NCI-H1436 (cell line): ENCODE measurements at regions not wholly inside any gene's neighbourhood (a gene's known extent, or its start where the extent isn't known, plus 50 kb on each side); places are given as distances from the start of the nearest gene placed in this dataset.
"Not testable (repeated sequence)": the region's sequence is repeated elsewhere in the genome, so short reads cannot be mapped to it uniquely, and the experiment has no call there.

ENCODE experiments used
- DNase-seq: peaks from one replicate; lab custom pipeline; 2025; lab: John Stamatoyannopoulos, UW

GRCh38 chr13:50453188-50453587, 390.3 kb downstream of the DLEU7 start:
- no peak for DNase-seq

GRCh38 chr13:50456111-50456510, 387.4 kb downstream of the DLEU7 start:
- no peak for DNase-seq

- no peak for DNase-seq
Measured at GRCh38 chr13:50457415-50458393, 385.8 kb downstream of the DLEU7 start.

- no peak for DNase-seq
Measured at GRCh38 chr13:50459046-50459445, 384.4 kb downstream of the DLEU7 start.

- no peak for DNase-seq
Measured at GRCh38 chr13:50459658-50460057, 383.8 kb downstream of the DLEU7 start.

GRCh38 chr13:50460358-50460757, 383.1 kb downstream of the DLEU7 start:
- DNase-seq: no peak

GRCh38 chr13:50461189-50461588, 382.3 kb downstream of the DLEU7 start:
- DNase-seq: no peak

GRCh38 chr13:50463719-50464118, 379.8 kb downstream of the DLEU7 start:
- no peak for DNase-seq

- DNase-seq: no peak
Measured at GRCh38 chr13:50464349-50465251, 378.9 kb downstream of the DLEU7 start.

- no peak for DNase-seq
Measured at GRCh38 chr13:50466456-50466855, 377.0 kb downstream of the DLEU7 start.

GRCh38 chr13:50467156-50468110, 376.1 kb downstream of the DLEU7 start:
- peak; percentile 16 for DNase-seq

GRCh38 chr13:50468849-50469669, 374.4 kb downstream of the DLEU7 start:
- DNase-seq: no peak

- not testable (repeated sequence) for DNase-seq
Measured at GRCh38 chr13:50473050-50473449, 370.4 kb downstream of the DLEU7 start.

GRCh38 chr13:50474088-50474662, 369.3 kb downstream of the DLEU7 start:
- DNase-seq: no peak

- no peak for DNase-seq
Measured at GRCh38 chr13:50476577-50477285, 366.8 kb downstream of the DLEU7 start.

GRCh38 chr13:50481936-50482335, 361.6 kb downstream of the DLEU7 start:
- DNase-seq: no peak

- no peak for DNase-seq
Measured at GRCh38 chr13:50483416-50483815, 360.1 kb downstream of the DLEU7 start.

GRCh38 chr13:50484472-50485113, 358.9 kb downstream of the DLEU7 start:
- DNase-seq: no peak
